GM23338 (cell line): ENCODE measurements at regions not wholly inside any gene's neighbourhood (a gene's known extent, or its start where the extent isn't known, plus 50 kb on each side); places are given as distances from the start of the nearest gene placed in this dataset.

Experiments
- ATAC-seq: fragments of 200-7000 bp; cut with Tn5 transposase; 3 replicates; pipeline ENCODE4 v1.9.1; 2020
- DNase-seq: peaks from one replicate; pipeline ENCODE4 v3.0.0-alpha.2; 2015; ENCODE audit warnings: low spot score
- H2AFZ ChIP-seq: fragments of 200-600 bp; sonication (generic); 2 replicates; pipeline ENCODE4 v1.8.0; 2016; ENCODE audit warnings: antibody characterized with exemption, mild to moderate bottlenecking, moderate library complexity
- H3F3A ChIP-seq: fragments of 200-600 bp; sonication (generic); replicated peaks from 2 replicates; pipeline ENCODE4 v1.8.0; 2017; ENCODE audit warnings: antibody characterized with exemption, mixed run types, low read depth
- H3K27ac ChIP-seq: fragments of 200-600 bp; sonication (generic); 2 replicates; pipeline ENCODE4 v1.6.1; 2016; ENCODE audit warnings: low read depth
- H3K27me3 ChIP-seq: fragments of 200-600 bp; sonication (generic); 2 replicates; pipeline ENCODE4 v1.8.0; 2016; ENCODE audit warnings: mild to moderate bottlenecking, mixed run types, moderate library complexity; ENCODE audit not compliant: insufficient read depth
- H3K36me3 ChIP-seq: fragments of 200-600 bp; sonication (generic); 2 replicates; pipeline ENCODE4 v1.8.0; 2016; ENCODE audit warnings: mild to moderate bottlenecking; ENCODE audit not compliant: insufficient read depth
- H3K4me1 ChIP-seq: fragments of 200-600 bp; sonication (generic); 2 replicates; pipeline ENCODE4 v1.8.0; 2016; ENCODE audit warnings: mild to moderate bottlenecking, moderate library complexity; ENCODE audit not compliant: insufficient read depth
- H3K4me2 ChIP-seq: fragments of 200-600 bp; sonication (generic); 2 replicates; pipeline ENCODE4 v1.7.1; 2017; ENCODE audit warnings: mixed run types
- H3K4me3 ChIP-seq: fragments of 200-600 bp; sonication (generic); 2 replicates; pipeline ENCODE4 v1.6.1; 2016; ENCODE audit warnings: mixed run types
- H3K79me2 ChIP-seq: fragments of 200-600 bp; sonication (generic); replicated peaks from 2 replicates; pipeline ENCODE4 v1.8.0; 2017; ENCODE audit warnings: mild to moderate bottlenecking; ENCODE audit not compliant: insufficient read depth
- H3K9me2 ChIP-seq: fragments of 200-600 bp; sonication (generic); 2 replicates; pipeline ENCODE4 v1.8.0; 2017; ENCODE audit not compliant: insufficient read depth
- H4K20me1 ChIP-seq: fragments of 200-600 bp; sonication (generic); replicated peaks from 2 replicates; pipeline ENCODE4 v1.8.0; 2017; ENCODE audit warnings: mild to moderate bottlenecking; ENCODE audit not compliant: insufficient read depth
- H3K27ac Mint-ChIP-seq: 2 replicates; pipeline ENCODE4 v1.8.0; 2020; ENCODE audit warnings: inconsistent platforms, mild to moderate bottlenecking, moderate library complexity, mixed read lengths
- H3K27me3 Mint-ChIP-seq: 3 replicates; pipeline ENCODE4 v1.8.0; 2022; ENCODE audit warnings: low read depth, mild to moderate bottlenecking, moderate library complexity, mixed read lengths, inconsistent platforms; ENCODE audit not compliant: insufficient read depth, poor library complexity
- H3K36me3 Mint-ChIP-seq: 3 replicates; pipeline ENCODE4 v1.8.0; 2021; ENCODE audit warnings: low read depth, mild to moderate bottlenecking, inconsistent platforms, moderate library complexity, mixed read lengths
- H3K4me1 Mint-ChIP-seq: 3 replicates; pipeline ENCODE4 v1.8.0; 2020; ENCODE audit warnings: mild to moderate bottlenecking, inconsistent platforms, mixed read lengths
- H3K4me3 Mint-ChIP-seq: 3 replicates; pipeline ENCODE4 v1.8.0; 2021; ENCODE audit warnings: moderate library complexity, mild to moderate bottlenecking, inconsistent platforms, mixed read lengths
- H3K9me3 Mint-ChIP-seq: 3 replicates; pipeline ENCODE4 v1.8.0; 2020; ENCODE audit warnings: moderate library complexity, mild to moderate bottlenecking, inconsistent platforms, mixed read lengths
- CREB1 ChIP-seq: fragments of 250-450 bp; sonication (Bioruptor Pico); IDR thresholded peaks from 2 replicates; pipeline ENCODE4 v1.5.0; 2020; ENCODE audit warnings: low read depth, mild to moderate bottlenecking, moderate library complexity
- CTCF ChIP-seq, 2 experiments: fragments of 200-600 bp in 1 of 2; sonication (generic) in 1 of 2; conservative IDR thresholded peaks; 2 replicates each; pipeline versions ENCODE4 v1.5.1 to v1.6.1; 2016 to 2017; ENCODE audit warnings: antibody characterized with exemption in 2 of 2, low read depth in 2 of 2, mild to moderate bottlenecking in 2 of 2, moderate library complexity in 1 of 2
- ETS1 ChIP-seq: IDR thresholded peaks from 2 replicates; pipeline ENCODE4 v1.6.1; 2016; ENCODE audit warnings: antibody characterized with exemption
- EZH2 ChIP-seq: fragments of 200-600 bp; sonication (generic); IDR thresholded peaks from one replicate; pipeline ENCODE4 v1.8.0; 2017; ENCODE audit warnings: antibody characterized with exemption, mild to moderate bottlenecking, low read depth; ENCODE audit not compliant: unreplicated experiment
- NANOG ChIP-seq: IDR thresholded peaks from 2 replicates; pipeline ENCODE4 v1.6.1; 2016; ENCODE audit warnings: antibody characterized with exemption, borderline replicate concordance
- POLR2AphosphoS5 ChIP-seq: IDR thresholded peaks from 2 replicates; pipeline ENCODE4 v1.6.1; 2016; ENCODE audit warnings: antibody characterized with exemption, low read depth
- REST ChIP-seq: IDR thresholded peaks from one replicate; pipeline ENCODE4 v1.6.1; 2018; ENCODE audit warnings: antibody characterized with exemption; ENCODE audit not compliant: unreplicated experiment
- ZNF114 ChIP-seq: fragments of 250-450 bp; sonication (Bioruptor Pico); IDR thresholded peaks from 2 replicates; pipeline ENCODE4 v1.5.0; 2020; ENCODE audit warnings: mild to moderate bottlenecking, moderate library complexity
- ZNF331 ChIP-seq: fragments of 250-450 bp; sonication (Bioruptor Pico); IDR thresholded peaks from 2 replicates; pipeline ENCODE4 v1.5.0; 2020; ENCODE audit warnings: low read depth, mild to moderate bottlenecking, moderate library complexity
- ZNF462 ChIP-seq: fragments of 250-450 bp; sonication (Bioruptor Pico); IDR thresholded peaks from 2 replicates; pipeline ENCODE4 v1.5.0; 2020; ENCODE audit warnings: mild to moderate bottlenecking, moderate library complexity

GRCh38 chr11:16572945-16573344 lies 165.5 kb upstream of the C11orf58 start:
- H3K4me3 ChIP-seq = no peak overlapping the region
- no peaks in the 10 kb centered on the region for H3K4me1 ChIP-seq
- Mint-ChIP-seq H3K27ac (no peak overlapping the region), H3K27me3 (no peaks in the 10 kb centered on the region), H3K4me1 (no peaks in the 10 kb centered on the region), H3K36me3 (no peaks in the 10 kb centered on the region), H3K9me3 (no peaks in the 10 kb centered on the region), H3K4me3 (no peak overlapping the region)
- H3K9me2 ChIP-seq = no peaks in the 10 kb centered on the region
- no peak for ATAC-seq
- no peaks in the 10 kb centered on the region for H3K36me3 ChIP-seq
- no peaks in the 10 kb centered on the region for H3F3A ChIP-seq
- no peaks in the 10 kb centered on the region for H3K27me3 ChIP-seq
- no peak overlapping the region for H3K4me2 ChIP-seq
- H4K20me1 ChIP-seq = no peaks in the 10 kb centered on the region
- DNase-seq = no peak
- H3K79me2 ChIP-seq = no peaks in the 10 kb centered on the region
- H2AFZ ChIP-seq = no peak overlapping the region
- no peak for TF ChIP-seq CTCF (conservative IDR thresholded peaks at IDR 0.05; ENCODE audit: low read depth in 2 of 2)
- no peak for TF ChIP-seq ZNF462 (CRISPR knock-in tag)
- no peak for TF ChIP-seq EZH2
- TF ChIP-seq NANOG = no peak
- no peak for TF ChIP-seq ETS1
- TF ChIP-seq ZNF331 (CRISPR knock-in tag) = no peak
- no peak for TF ChIP-seq REST
- no peak for TF ChIP-seq ZNF114 (CRISPR knock-in tag)
- no peak for TF ChIP-seq POLR2AphosphoS5
- TF ChIP-seq CREB1 (CRISPR knock-in tag) = no peak
- no peak overlapping the region for H3K27ac ChIP-seq
